Colonic mucosa (tissue), 4 donors: ENCODE measurements at regions not wholly inside any gene's neighbourhood (a gene's known extent, or its start where the extent isn't known, plus 50 kb on each side); places are given as distances from the start of the nearest gene placed in this dataset.
A peak's percentile ranks its signal among the peaks of the same experiment; 100 is the strongest.

Experiments used
- DNase-seq: peaks from one replicate; pipeline ENCODE4 v3.0.0-alpha.2; 2020
- H3K27ac ChIP-seq: fragments of 200-600 bp; one replicate; pipeline ENCODE4 v1.8.0; 2021
- H3K27me3 ChIP-seq: fragments of 200-600 bp; one replicate; pipeline ENCODE4 v1.8.0; 2021
- H3K36me3 ChIP-seq: fragments of 200-600 bp; one replicate; pipeline ENCODE4 v1.8.0; 2021
- H3K4me1 ChIP-seq: fragments of 200-600 bp; one replicate; pipeline ENCODE4 v1.8.0; 2021; ENCODE audit warnings: mild to moderate bottlenecking
- H3K4me3 ChIP-seq: fragments of 200-600 bp; one replicate; pipeline ENCODE4 v1.8.0; 2021
- H3K9ac ChIP-seq, 2 donors: one replicate each; pipeline ENCODE4 v1.7.0; 2013; ENCODE audit warnings: control low read depth in 2 of 2, low read depth in 2 of 2, low read length in 2 of 2
- H3K9me3 ChIP-seq: fragments of 200-600 bp; one replicate; pipeline ENCODE4 v1.8.0; 2021
- CTCF ChIP-seq: fragments of 200-600 bp; IDR thresholded peaks from one replicate; pipeline ENCODE4 v1.8.0; 2022; ENCODE audit warnings: antibody characterized with exemption, mild to moderate bottlenecking
- intact Hi-C: fragments of 100-400 bp; cut with DNase I; formaldehyde crosslinking; loops from one replicate; pipeline ENCODE4 v1.14.1; 2022
- donor health status: healthy.
- donor health status: DM: no; HTN: no; CAD: no.
- donor health status: DM: no; HTN: no; CAD: no.

DNA sequence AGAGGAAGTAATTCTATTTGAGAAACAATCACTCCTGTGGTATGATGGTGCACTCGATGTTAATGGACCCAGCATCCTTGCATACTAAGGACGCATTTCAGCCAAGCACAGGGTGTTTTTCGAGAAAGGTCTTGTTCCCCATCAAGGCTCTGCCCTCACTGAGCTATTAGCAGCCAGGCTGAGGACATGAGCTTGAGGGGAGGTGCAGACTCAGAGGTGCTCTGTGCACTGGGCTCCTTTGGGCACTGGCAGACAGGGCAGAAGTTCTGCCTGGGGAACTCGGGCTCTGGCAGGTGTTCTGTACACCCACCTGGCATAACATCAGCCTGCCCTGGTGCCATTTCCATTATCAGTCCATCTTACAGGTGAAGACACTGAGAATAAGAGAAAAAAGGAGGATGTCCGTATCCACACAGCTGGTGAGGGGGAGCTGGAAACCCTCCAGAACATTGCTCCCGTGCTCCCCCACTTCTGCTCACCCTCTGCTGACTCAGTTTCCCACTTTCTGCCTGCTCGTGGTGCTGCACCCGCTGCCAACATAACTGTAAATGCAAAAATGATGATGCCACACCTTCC, 92.7 kb upstream of the RET start:
- peak; percentile 2 for DNase-seq
- intact Hi-C loops: no loop called here
- Histone ChIP-seq H3K36me3 (no peaks in the 10 kb centered on the region), H3K9ac (no peak overlapping the region), H3K9me3 (no peaks in the 10 kb centered on the region), H3K27ac (no peak overlapping the region), H3K4me3 (no peak overlapping the region), H3K27me3 (no peaks in the 10 kb centered on the region), H3K4me1 (no peaks in the 10 kb centered on the region)
- TF ChIP-seq CTCF: no peak

- H3K27ac ChIP-seq: no peak overlapping the region
- no peaks in the 10 kb centered on the region for H3K27me3 ChIP-seq
- H3K9me3 ChIP-seq: no peaks in the 10 kb centered on the region
- peak; percentile 9 for DNase-seq
- TF ChIP-seq CTCF: no peak
- H3K4me1 ChIP-seq: no peaks in the 10 kb centered on the region
- no peak overlapping the region for H3K9ac ChIP-seq
- H3K36me3 ChIP-seq: no peaks in the 10 kb centered on the region
- H3K4me3 ChIP-seq: no peak overlapping the region
- intact Hi-C loops: no loop called here
Observed at GRCh38 chr10:42984761-42985325, 92.0 kb upstream of the RET start.

- H3K4me3 ChIP-seq: no peak overlapping the region
- intact Hi-C loops: no loop called here
- H3K9ac ChIP-seq: no peak overlapping the region
- H3K27me3 ChIP-seq: no peaks in the 10 kb centered on the region
- H3K27ac ChIP-seq: no peak overlapping the region
- H3K36me3 ChIP-seq: no peaks in the 10 kb centered on the region
- H3K9me3 ChIP-seq: no peaks in the 10 kb centered on the region
- no peaks in the 10 kb centered on the region for H3K4me1 ChIP-seq
- no peak for TF ChIP-seq CTCF
- DNase-seq: peak; percentile 10
Observed at GRCh38 chr10:42985436-42986316, 91.2 kb upstream of the RET start.

GRCh38 chr10:42986633-42987032, 90.2 kb upstream of the RET start:
- H3K9ac ChIP-seq: no peak overlapping the region
- no peaks in the 10 kb centered on the region for H3K36me3 ChIP-seq
- intact Hi-C loops: no loop called here
- H3K4me1 ChIP-seq: no peaks in the 10 kb centered on the region
- H3K27me3 ChIP-seq: no peaks in the 10 kb centered on the region
- H3K9me3 ChIP-seq: no peaks in the 10 kb centered on the region
- no peak for TF ChIP-seq CTCF
- DNase-seq: peak; percentile 6
- no peak overlapping the region for H3K27ac ChIP-seq
- H3K4me3 ChIP-seq: no peak overlapping the region

DNA sequence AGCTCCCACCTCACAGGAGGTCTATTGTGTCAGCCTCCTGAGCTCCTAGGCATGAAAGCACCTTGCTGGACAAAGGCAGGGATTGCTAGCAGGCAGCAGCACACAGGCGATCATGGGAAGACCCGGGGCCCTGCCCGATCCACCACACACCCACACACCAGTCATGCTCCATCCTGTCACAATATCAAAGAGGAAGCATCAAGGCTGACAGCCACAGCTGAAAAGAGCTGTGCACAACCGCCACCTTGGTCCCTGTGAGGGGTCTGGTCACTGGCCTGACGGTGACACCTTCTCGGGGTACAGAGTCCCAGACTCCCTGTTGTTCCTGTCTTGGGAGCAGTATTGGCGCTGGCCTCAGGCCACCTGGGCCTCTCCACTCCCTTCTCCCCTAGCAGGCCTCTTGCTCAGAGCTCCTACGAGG, 89.7 kb upstream of the RET start:
- H3K27ac ChIP-seq: no peak overlapping the region
- H3K9ac ChIP-seq: no peak overlapping the region
- no peaks in the 10 kb centered on the region for H3K4me1 ChIP-seq
- intact Hi-C loops: no loop called here
- no peaks in the 10 kb centered on the region for H3K36me3 ChIP-seq
- H3K27me3 ChIP-seq: no peaks in the 10 kb centered on the region
- H3K9me3 ChIP-seq: no peaks in the 10 kb centered on the region
- no peak overlapping the region for H3K4me3 ChIP-seq
- TF ChIP-seq CTCF: no peak
- DNase-seq: peak; percentile 15
